ENCODE measurements at regions not wholly inside any gene's neighbourhood (a gene's known extent, or its start where the extent isn't known, plus 50 kb on each side); places are given as distances from the start of the nearest gene placed in this dataset.
A peak's percentile ranks its signal among the peaks of the same experiment; 100 is the strongest.

DNA sequence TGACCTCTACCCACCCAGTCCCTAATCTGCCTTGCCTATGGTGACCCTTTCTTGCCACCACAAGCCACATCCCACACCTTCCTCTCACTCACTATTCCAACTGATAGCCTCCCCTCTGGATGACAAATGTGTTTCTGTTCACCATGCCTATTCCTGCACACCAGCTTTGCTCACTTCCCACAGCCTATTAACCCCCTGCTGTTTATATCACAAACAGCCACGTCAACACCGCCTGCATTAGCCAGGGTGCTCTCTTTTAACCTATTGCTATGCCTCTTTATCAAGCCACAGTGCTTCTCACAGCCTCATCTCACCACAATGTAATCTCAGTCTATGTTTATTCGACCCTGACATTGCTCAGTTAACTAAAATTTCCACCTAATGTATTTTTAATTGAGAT is 271.8 kb downstream of the SUCLG1 start:
- TF ChIP-seq ZNF558 (tag by site-specific recombination; IDR thresholded peaks at IDR 0.05), result no peak
- 0 out of 2 replicates have a peak, but pooled peaks have one; percentile 6 for TF ChIP-seq ZFHX2 (tag by site-specific recombination; conservative IDR thresholded peaks at IDR 0.05)
- TF ChIP-seq EGR2 (tag by site-specific recombination; IDR thresholded peaks at IDR 0.05; ENCODE audit: low read depth), result peak; percentile 42; the same call in 1 of the 2 replicates
- TF ChIP-seq GLI2 (tag by site-specific recombination; IDR thresholded peaks at IDR 0.05; ENCODE audit: borderline replicate concordance, low read depth), result no peak
- Histone ChIP-seq H3K9me3 (ENCODE audit: control insufficient read depth, insufficient read depth, low read depth, low read length) (no peaks in the 10 kb centered on the region), H3K27ac (ENCODE audit: extremely low read depth, low read depth, low read length) (no peak overlapping the region), H3K4me3 (ENCODE audit: low read depth, low read length) (no peak overlapping the region), H3K36me3 (ENCODE audit: control insufficient read depth in 2 of 2, insufficient read depth in 1 of 2, low read length in 2 of 2) (no peaks in the 10 kb centered on the region), H3K4me1 (ENCODE audit: control insufficient read depth, insufficient read depth, low read length) (peaks cover 2% of the 10 kb centered on the region; the same call in 1 of the 2 replicates)
- CTCF ChIA-PET, result no interaction called here
- POLR2A ChIA-PET, result no interaction called here

- ChIA-PET CTCF (no interaction called here), POLR2A (no interaction called here)
- no peak overlapping the region for H3K27ac ChIP-seq (ENCODE audit: extremely low read depth, low read depth, low read length)
- no peaks in the 10 kb centered on the region for H3K9me3 ChIP-seq (ENCODE audit: control insufficient read depth, insufficient read depth, low read depth, low read length)
- no peak for TF ChIP-seq ZNF138 (tag by site-specific recombination; IDR thresholded peaks at IDR 0.05; ENCODE audit: borderline replicate concordance)
- TF ChIP-seq ZNF561 (tag by site-specific recombination; IDR thresholded peaks at IDR 0.05; ENCODE audit: borderline replicate concordance), result no peak
- no peak for TF ChIP-seq ZNF596 (tag by site-specific recombination; IDR thresholded peaks at IDR 0.05)
- TF ChIP-seq ZNF426 (tag by site-specific recombination; IDR thresholded peaks at IDR 0.05), result no peak
- TF ChIP-seq KLF17 (tag by site-specific recombination; IDR thresholded peaks at IDR 0.05), result no peak
- TF ChIP-seq ZNF701 (tag by site-specific recombination; IDR thresholded peaks at IDR 0.05), result no peak
- no peak for TF ChIP-seq ZNF518A (tag by site-specific recombination; conservative IDR thresholded peaks at IDR 0.05; ENCODE audit: low read depth)
- H3K4me1 ChIP-seq (ENCODE audit: control insufficient read depth, insufficient read depth, low read length), result no peaks in the 10 kb centered on the region
- H3K36me3 ChIP-seq (ENCODE audit: control insufficient read depth in 2 of 2, insufficient read depth in 1 of 2, low read length in 2 of 2), result no peaks in the 10 kb centered on the region
- no peak overlapping the region for H3K4me3 ChIP-seq (ENCODE audit: low read depth, low read length)
These were observed 277.2 kb downstream of the SUCLG1 start for GRCh38 chr2:84181927-84182326.

GRCh38 chr2:84177733-84178132 is 281.3 kb downstream of the SUCLG1 start:
- TF ChIP-seq KLF16 (tag by site-specific recombination; IDR thresholded peaks at IDR 0.05) (no peak), ZNF366 (tag by site-specific recombination; conservative IDR thresholded peaks at IDR 0.05) (no peak), ZNF707 (tag by site-specific recombination; IDR thresholded peaks at IDR 0.05) (no peak), ZNF211 (tag by site-specific recombination; IDR thresholded peaks at IDR 0.05; ENCODE audit: low read depth) (no peak), YY1 (tag by site-specific recombination; IDR thresholded peaks at IDR 0.05) (no peak), ZBTB11 (tag by site-specific recombination; conservative IDR thresholded peaks at IDR 0.05; ENCODE audit: low read depth) (no peak), TRIM28 (IDR thresholded peaks at IDR 0.05; ENCODE audit: borderline replicate concordance, low read length) (no peak), BCL11B (tag by site-specific recombination; IDR thresholded peaks at IDR 0.05; ENCODE audit: low read depth) (no peak)
- Histone ChIP-seq H3K36me3 (ENCODE audit: control insufficient read depth in 2 of 2, insufficient read depth in 1 of 2, low read length in 2 of 2) (no peaks in the 10 kb centered on the region), H3K4me1 (ENCODE audit: control insufficient read depth, insufficient read depth, low read length) (no peaks in the 10 kb centered on the region), H3K4me3 (ENCODE audit: low read depth, low read length) (no peak overlapping the region), H3K27ac (ENCODE audit: extremely low read depth, low read depth, low read length) (no peak overlapping the region), H3K9me3 (ENCODE audit: control insufficient read depth, insufficient read depth, low read depth, low read length) (no peaks in the 10 kb centered on the region)
- ChIA-PET CTCF (interaction anchor here (0.6 kb wide), 1 partner anchor 1106 kb away, joined by 3 read pairs; no protein-coding TSS in a partner anchor), POLR2A (no interaction called here)

All from HEK293 (cell line).